MG63 (cell line): ENCODE measurements at regions not wholly inside any gene's neighbourhood (a gene's known extent, or its start where the extent isn't known, plus 50 kb on each side); places are given as distances from the start of the nearest gene placed in this dataset.

ENCODE experiments used
- DNase-seq: peaks from one replicate; pipeline ENCODE4 v3.0.0-alpha.2; 2020
- H3K27me3 ChIP-seq: fragments of 250-450 bp; sonication (Bioruptor Pico); 2 replicates; pipeline ENCODE4 v1.5.1; 2020; ENCODE audit warnings: mild to moderate bottlenecking, moderate library complexity
- H3K36me3 ChIP-seq: fragments of 250-450 bp; sonication (Bioruptor Pico); 2 replicates; pipeline ENCODE4 v1.5.1; 2020; ENCODE audit warnings: mild to moderate bottlenecking, moderate library complexity
- H3K4me3 ChIP-seq: fragments of 250-450 bp; sonication (Bioruptor Pico); 2 replicates; pipeline ENCODE4 v1.5.1; 2020; ENCODE audit warnings: mild to moderate bottlenecking, moderate library complexity
- H3K9me3 ChIP-seq: fragments of 250-450 bp; sonication (Bioruptor Pico); 2 replicates; pipeline ENCODE4 v1.5.1; 2020; ENCODE audit warnings: mild to moderate bottlenecking, moderate library complexity

- H3K36me3 ChIP-seq = no peaks in the 10 kb centered on the region
- H3K27me3 ChIP-seq = no peaks in the 10 kb centered on the region
- H3K4me3 ChIP-seq = no peak overlapping the region
- DNase-seq = no peak
- no peaks in the 10 kb centered on the region for H3K9me3 ChIP-seq
These were observed 426.5 kb upstream of the DAB1 start for GRCh38 chr1:57850176-57850940.

- no peaks in the 10 kb centered on the region for H3K9me3 ChIP-seq
- DNase-seq = no peak
- no peaks in the 10 kb centered on the region for H3K27me3 ChIP-seq
- H3K36me3 ChIP-seq = no peaks in the 10 kb centered on the region
- no peak overlapping the region for H3K4me3 ChIP-seq
These were observed 424.5 kb upstream of the DAB1 start for GRCh38 chr1:57848406-57848805.

- Histone ChIP-seq H3K9me3 (no peaks in the 10 kb centered on the region), H3K36me3 (no peaks in the 10 kb centered on the region), H3K27me3 (no peaks in the 10 kb centered on the region), H3K4me3 (no peak overlapping the region)
- no peak for DNase-seq
These were observed 421.2 kb upstream of the DAB1 start for GRCh38 chr1:57845041-57845440.

GRCh38 chr1:57844382-57844980 is 420.6 kb upstream of the DAB1 start:
- DNase-seq = no peak
- no peaks in the 10 kb centered on the region for H3K9me3 ChIP-seq
- H3K27me3 ChIP-seq = no peaks in the 10 kb centered on the region
- no peaks in the 10 kb centered on the region for H3K36me3 ChIP-seq
- H3K4me3 ChIP-seq = no peak overlapping the region

- Histone ChIP-seq H3K9me3 (no peaks in the 10 kb centered on the region), H3K36me3 (no peaks in the 10 kb centered on the region), H3K27me3 (no peaks in the 10 kb centered on the region), H3K4me3 (no peak overlapping the region)
- DNase-seq = no peak
These were observed 419.9 kb upstream of the DAB1 start for GRCh38 chr1:57843760-57844159.

GRCh38 chr1:57839526-57839925 is 415.7 kb upstream of the DAB1 start:
- H3K27me3 ChIP-seq = no peaks in the 10 kb centered on the region
- no peaks in the 10 kb centered on the region for H3K9me3 ChIP-seq
- DNase-seq = no peak
- H3K36me3 ChIP-seq = no peaks in the 10 kb centered on the region
- H3K4me3 ChIP-seq = no peak overlapping the region

- DNase-seq = no peak
- no peaks in the 10 kb centered on the region for H3K9me3 ChIP-seq
- no peaks in the 10 kb centered on the region for H3K36me3 ChIP-seq
- H3K4me3 ChIP-seq = no peak overlapping the region
- no peaks in the 10 kb centered on the region for H3K27me3 ChIP-seq
These were observed 415.2 kb upstream of the DAB1 start for GRCh38 chr1:57839067-57839466.

GRCh38 chr1:57835620-57836019 is 411.8 kb upstream of the DAB1 start:
- DNase-seq = no peak
- Histone ChIP-seq H3K4me3 (no peak overlapping the region), H3K36me3 (no peaks in the 10 kb centered on the region), H3K9me3 (no peaks in the 10 kb centered on the region), H3K27me3 (no peaks in the 10 kb centered on the region)

GRCh38 chr1:57833296-57833695 is 409.4 kb upstream of the DAB1 start:
- Histone ChIP-seq H3K27me3 (no peaks in the 10 kb centered on the region), H3K36me3 (no peaks in the 10 kb centered on the region), H3K4me3 (no peak overlapping the region), H3K9me3 (no peaks in the 10 kb centered on the region)
- DNase-seq = no peak

- Histone ChIP-seq H3K27me3 (no peaks in the 10 kb centered on the region), H3K36me3 (no peaks in the 10 kb centered on the region), H3K4me3 (no peak overlapping the region), H3K9me3 (no peaks in the 10 kb centered on the region)
- DNase-seq = no peak
These were observed 408.8 kb upstream of the DAB1 start for GRCh38 chr1:57832612-57833011.

- no peaks in the 10 kb centered on the region for H3K9me3 ChIP-seq
- peak; percentile 4 for DNase-seq
- H3K36me3 ChIP-seq = no peaks in the 10 kb centered on the region
These were observed 407.8 kb upstream of the DAB1 start for GRCh38 chr1:57831624-57832023.

GRCh38 chr1:57826535-57826934 is 402.7 kb upstream of the DAB1 start:
- H3K4me3 ChIP-seq = no peak overlapping the region
- no peaks in the 10 kb centered on the region for H3K27me3 ChIP-seq
- DNase-seq = no peak
- H3K9me3 ChIP-seq = no peaks in the 10 kb centered on the region
- no peaks in the 10 kb centered on the region for H3K36me3 ChIP-seq

More at GRCh38 chr1:57831624-57832023, 407.8 kb upstream of the DAB1 start:
- H3K27me3 ChIP-seq = no peaks in the 10 kb centered on the region
- no peak overlapping the region for H3K4me3 ChIP-seq

GRCh38 chr1:57824535-57824934 is 400.7 kb upstream of the DAB1 start:
- Histone ChIP-seq H3K9me3 (no peaks in the 10 kb centered on the region), H3K36me3 (no peaks in the 10 kb centered on the region), H3K4me3 (no peak overlapping the region), H3K27me3 (no peaks in the 10 kb centered on the region)
- DNase-seq = no peak

GRCh38 chr1:57820356-57821095 is 396.7 kb upstream of the DAB1 start:
- Histone ChIP-seq H3K27me3 (no peaks in the 10 kb centered on the region), H3K4me3 (no peak overlapping the region), H3K36me3 (no peaks in the 10 kb centered on the region), H3K9me3 (no peaks in the 10 kb centered on the region)
- no peak for DNase-seq

GRCh38 chr1:57819893-57820292 is 396.0 kb upstream of the DAB1 start:
- Histone ChIP-seq H3K9me3 (no peaks in the 10 kb centered on the region), H3K4me3 (no peak overlapping the region), H3K27me3 (no peaks in the 10 kb centered on the region), H3K36me3 (no peaks in the 10 kb centered on the region)
- DNase-seq = no peak

GRCh38 chr1:57803586-57803985 is 379.7 kb upstream of the DAB1 start:
- H3K36me3 ChIP-seq = no peaks in the 10 kb centered on the region
- DNase-seq = no peak
- H3K9me3 ChIP-seq = no peaks in the 10 kb centered on the region
- no peak overlapping the region for H3K4me3 ChIP-seq
- no peaks in the 10 kb centered on the region for H3K27me3 ChIP-seq

- H3K27me3 ChIP-seq = no peaks in the 10 kb centered on the region
- DNase-seq = no peak
- no peaks in the 10 kb centered on the region for H3K36me3 ChIP-seq
- H3K4me3 ChIP-seq = no peak overlapping the region
- no peaks in the 10 kb centered on the region for H3K9me3 ChIP-seq
These were observed 376.5 kb upstream of the DAB1 start for GRCh38 chr1:57800376-57800775.
